T follicular helper cell (primary cell): ENCODE measurements at regions not wholly inside any gene's neighbourhood (a gene's known extent, or its start where the extent isn't known, plus 50 kb on each side); places are given as distances from the start of the nearest gene placed in this dataset.

ENCODE experiments used
- DNase-seq: peaks from one replicate; pipeline ENCODE4 v3.0.0-alpha.2; 2020; ENCODE audit warnings: low read depth

GRCh38 chr6:105494688-105495087 is 91.8 kb upstream of the PREP start:
- DNase-seq, result no peak

- DNase-seq, result no peak
Observed at GRCh38 chr6:105493736-105494135, 90.9 kb upstream of the PREP start.

GRCh38 chr6:105492706-105493673 is 90.1 kb upstream of the PREP start:
- DNase-seq, result no peak

GRCh38 chr6:105489216-105489530 is 86.3 kb upstream of the PREP start:
- DNase-seq, result no peak

GRCh38 chr6:105488516-105489215 is 85.8 kb upstream of the PREP start:
- DNase-seq, result no peak

- no peak for DNase-seq
Observed at GRCh38 chr6:105487040-105487790, 84.3 kb upstream of the PREP start.

GRCh38 chr6:105485456-105485855 is 82.6 kb upstream of the PREP start:
- no peak for DNase-seq

- no peak for DNase-seq
Observed at GRCh38 chr6:105484238-105485161, 81.6 kb upstream of the PREP start.

GRCh38 chr6:105483492-105483891 is 80.6 kb upstream of the PREP start:
- DNase-seq, result no peak

- DNase-seq, result no peak
Observed at GRCh38 chr6:105482921-105483320, 80.0 kb upstream of the PREP start.

- DNase-seq, result no peak
Observed at GRCh38 chr6:105482227-105482844, 79.5 kb upstream of the PREP start.

- DNase-seq, result no peak
Observed at GRCh38 chr6:105476978-105477377, 74.1 kb upstream of the PREP start.

GRCh38 chr6:105474234-105474633 is 71.4 kb upstream of the PREP start:
- DNase-seq, result no peak

GRCh38 chr6:105469946-105470345 is 67.1 kb upstream of the PREP start:
- DNase-seq, result no peak

- no peak for DNase-seq
Observed at GRCh38 chr6:105468850-105469249, 66.0 kb upstream of the PREP start.

GRCh38 chr6:105460860-105461259 is 58.0 kb upstream of the PREP start:
- DNase-seq, result no peak

GRCh38 chr6:105459864-105460263 is 57.0 kb upstream of the PREP start:
- no peak for DNase-seq

- no peak for DNase-seq
Observed at GRCh38 chr6:105459049-105459448, 56.2 kb upstream of the PREP start.

- no peak for DNase-seq
Observed at GRCh38 chr6:105458551-105458950, 55.7 kb upstream of the PREP start.

- no peak for DNase-seq
Observed at GRCh38 chr6:105458084-105458483, 55.2 kb upstream of the PREP start.

GRCh38 chr6:105453968-105454367 is 51.1 kb upstream of the PREP start:
- no peak for DNase-seq
